GM19035 (cell line): ENCODE measurements at regions not wholly inside any gene's neighbourhood (a gene's known extent, or its start where the extent isn't known, plus 50 kb on each side); places are given as distances from the start of the nearest gene placed in this dataset.
"Not testable (repeated sequence)": the region's sequence is repeated elsewhere in the genome, so short reads cannot be mapped to it uniquely, and the experiment has no call there.

Source experiments
- ATAC-seq: cut with Tn5 transposase; IDR thresholded peaks from one replicate; pipeline ENCODE4 v1.9.1; 2021; ENCODE audit not compliant: unreplicated experiment

- no peak for ATAC-seq
These were observed 381.0 kb upstream of the SASH1 start for GRCh38 chr6:147961481-147962141.

- ATAC-seq: not testable (repeated sequence)
These were observed 377.2 kb upstream of the SASH1 start for GRCh38 chr6:147965448-147965847.

GRCh38 chr6:147970970-147971369 lies 371.7 kb upstream of the SASH1 start:
- ATAC-seq: no peak

- no peak for ATAC-seq
These were observed 370.2 kb upstream of the SASH1 start for GRCh38 chr6:147972448-147972847.

GRCh38 chr6:147973806-147974205 lies 368.8 kb upstream of the SASH1 start:
- ATAC-seq: no peak

GRCh38 chr6:147974376-147974775 lies 368.3 kb upstream of the SASH1 start:
- ATAC-seq: no peak

- no peak for ATAC-seq
These were observed 364.7 kb upstream of the SASH1 start for GRCh38 chr6:147977851-147978465.

GRCh38 chr6:147979966-147980365 lies 362.7 kb upstream of the SASH1 start:
- ATAC-seq: no peak

- ATAC-seq: no peak
These were observed 358.9 kb upstream of the SASH1 start for GRCh38 chr6:147983581-147984366.

GRCh38 chr6:147986846-147987245 lies 355.8 kb upstream of the SASH1 start:
- ATAC-seq: no peak

- no peak for ATAC-seq
These were observed 352.5 kb upstream of the SASH1 start for GRCh38 chr6:147990159-147990558.

- ATAC-seq: no peak
These were observed 350.7 kb upstream of the SASH1 start for GRCh38 chr6:147991961-147992360.

- ATAC-seq: no peak
These were observed 343.6 kb upstream of the SASH1 start for GRCh38 chr6:147999001-147999540.

GRCh38 chr6:148001844-148002642 lies 340.6 kb upstream of the SASH1 start:
- ATAC-seq: no peak

- no peak for ATAC-seq
These were observed 338.0 kb upstream of the SASH1 start for GRCh38 chr6:148004651-148005050.

GRCh38 chr6:148005806-148006205 lies 336.8 kb upstream of the SASH1 start:
- ATAC-seq: no peak

GRCh38 chr6:148010516-148010915 lies 332.1 kb upstream of the SASH1 start:
- ATAC-seq: not testable (repeated sequence)

GRCh38 chr6:148016013-148016412 lies 326.6 kb upstream of the SASH1 start:
- ATAC-seq: no peak

GRCh38 chr6:148021165-148021564 lies 321.5 kb upstream of the SASH1 start:
- ATAC-seq: no peak

- no peak for ATAC-seq
These were observed 320.9 kb upstream of the SASH1 start for GRCh38 chr6:148021699-148022098.

- not testable (repeated sequence) for ATAC-seq
These were observed 320.4 kb upstream of the SASH1 start for GRCh38 chr6:148022279-148022678.
